H9 (cell line): ENCODE measurements at regions not wholly inside any gene's neighbourhood (a gene's known extent, or its start where the extent isn't known, plus 50 kb on each side); places are given as distances from the start of the nearest gene placed in this dataset.

ENCODE experiments used
- DNase-seq: peaks from one replicate; pipeline ENCODE4 v3.0.0-alpha.2; 2017
- H2AFZ ChIP-seq: one replicate; pipeline ENCODE4 v1.6.1; 2013; ENCODE audit warnings: mild to moderate bottlenecking, low read length, control low read depth, moderate library complexity
- H2AK5ac ChIP-seq: 2 replicates; pipeline ENCODE4 v1.6.1; 2013; ENCODE audit warnings: low read length, control low read depth, mixed read lengths; ENCODE audit not compliant: insufficient read length
- H2BK120ac ChIP-seq: one replicate; pipeline ENCODE4 v1.6.1; 2013; ENCODE audit warnings: low read depth, mild to moderate bottlenecking, low read length, control low read depth, inconsistent platforms; ENCODE audit not compliant: poor library complexity, severe bottlenecking
- H2BK12ac ChIP-seq: 2 replicates; pipeline ENCODE4 v1.6.1; 2013; ENCODE audit warnings: low read length, control low read depth, mixed read lengths, low read depth; ENCODE audit not compliant: insufficient read length
- H2BK15ac ChIP-seq: 2 replicates; pipeline ENCODE4 v1.6.1; 2013; ENCODE audit warnings: low read depth, low read length, control low read depth
- H2BK20ac ChIP-seq: one replicate; pipeline ENCODE4 v1.6.1; 2013; ENCODE audit warnings: low read depth, mild to moderate bottlenecking, low read length, control low read depth, inconsistent platforms; ENCODE audit not compliant: poor library complexity, severe bottlenecking
- H2BK5ac ChIP-seq: 2 replicates; pipeline ENCODE4 v1.6.1; 2013; ENCODE audit warnings: low read length, control low read depth, mixed read lengths; ENCODE audit not compliant: insufficient read length
- H3K14ac ChIP-seq: 2 replicates; pipeline ENCODE4 v1.6.1; 2013; ENCODE audit warnings: low read length, control low read depth; ENCODE audit not compliant: insufficient read depth
- H3K18ac ChIP-seq: 2 replicates; pipeline ENCODE4 v1.6.1; 2013; ENCODE audit warnings: low read depth, mild to moderate bottlenecking, mixed read lengths, low read length, control low read depth; ENCODE audit not compliant: insufficient read length
- H3K23ac ChIP-seq: 2 replicates; pipeline ENCODE4 v1.6.1; 2013; ENCODE audit warnings: low read length, control low read depth, mixed read lengths, low read depth; ENCODE audit not compliant: insufficient read length
- H3K23me2 ChIP-seq: 2 replicates; pipeline ENCODE4 v1.6.1; 2013; ENCODE audit warnings: low read depth, mild to moderate bottlenecking, mixed read lengths, low read length, control low read depth; ENCODE audit not compliant: insufficient read length, poor library complexity, severe bottlenecking
- H3K27ac ChIP-seq: 2 replicates; pipeline ENCODE4 v1.5.1; 2013; ENCODE audit warnings: low read length, control low read depth, mixed read lengths, low read depth; ENCODE audit not compliant: insufficient read length
- H3K27me3 ChIP-seq: 2 replicates; pipeline ENCODE4 v1.6.1; 2013; ENCODE audit warnings: low read length, control low read depth, inconsistent platforms; ENCODE audit not compliant: insufficient read depth
- H3K4ac ChIP-seq: 2 replicates; pipeline ENCODE4 v1.6.1; 2013; ENCODE audit warnings: low read depth, mild to moderate bottlenecking, control low read depth, inconsistent platforms, low read length, moderate library complexity
- H3K4me1 ChIP-seq: 2 replicates; pipeline ENCODE4 v1.6.1; 2013; ENCODE audit warnings: low read length, control low read depth, inconsistent platforms; ENCODE audit not compliant: insufficient read depth
- H3K4me2 ChIP-seq: 2 replicates; pipeline ENCODE4 v1.6.1; 2013; ENCODE audit warnings: low read length, control low read depth, mixed read lengths; ENCODE audit not compliant: insufficient read length, insufficient read depth
- H3K56ac ChIP-seq: 2 replicates; pipeline ENCODE4 v1.6.1; 2013; ENCODE audit warnings: low read depth, mild to moderate bottlenecking, mixed read lengths, low read length, control low read depth; ENCODE audit not compliant: insufficient read length
- H3K79me1 ChIP-seq: 2 replicates; pipeline ENCODE4 v1.6.1; 2013; ENCODE audit warnings: low read depth, mild to moderate bottlenecking, moderate library complexity, low read length, control low read depth, inconsistent platforms; ENCODE audit not compliant: insufficient read depth, poor library complexity, severe bottlenecking
- H3K79me2 ChIP-seq: 2 replicates; pipeline ENCODE4 v1.6.1; 2013; ENCODE audit warnings: low read length, control low read depth, inconsistent platforms; ENCODE audit not compliant: insufficient read depth
- H3K9ac ChIP-seq: 2 replicates; pipeline ENCODE4 v1.6.1; 2013; ENCODE audit warnings: low read length, control low read depth, mixed read lengths; ENCODE audit not compliant: insufficient read length; ENCODE audit errors: extremely low read depth
- H3K9me3 ChIP-seq: one replicate; pipeline ENCODE4 v1.6.1; 2013; ENCODE audit warnings: low read depth, low read length, inconsistent platforms; ENCODE audit not compliant: control insufficient read depth
- H3T11ph ChIP-seq: one replicate; pipeline ENCODE4 v1.6.1; 2013; ENCODE audit warnings: mild to moderate bottlenecking, low read length, control low read depth, inconsistent platforms
- H4K20me1 ChIP-seq: one replicate; pipeline ENCODE4 v1.6.1; 2013; ENCODE audit not compliant: control insufficient read depth, insufficient read length, insufficient read depth
- H4K5ac ChIP-seq: 2 replicates; pipeline ENCODE4 v1.6.1; 2013; ENCODE audit warnings: low read depth, mild to moderate bottlenecking, mixed read lengths, low read length, control low read depth; ENCODE audit not compliant: insufficient read length
- H4K8ac ChIP-seq: replicated peaks from 2 replicates; pipeline ENCODE4 v1.6.1; 2013; ENCODE audit warnings: low read length, control low read depth, mixed read lengths, low read depth; ENCODE audit not compliant: insufficient read length
- H4K91ac ChIP-seq: 2 replicates; pipeline ENCODE4 v1.6.1; 2013; ENCODE audit warnings: low read depth, mild to moderate bottlenecking, moderate library complexity, mixed read lengths, low read length, control low read depth; ENCODE audit not compliant: insufficient read length
- H3K27ac Mint-ChIP-seq, 3 experiments: 2 replicates in 2 of 3; 3 replicates in 1 of 3; pipeline ENCODE4 v1.8.0; 2020 to 2021; ENCODE audit warnings: mixed read lengths in 3 of 3, mild to moderate bottlenecking in 1 of 3, moderate library complexity in 1 of 3
- H3K27me3 Mint-ChIP-seq: 2 replicates; pipeline ENCODE4 v1.8.0; 2021; ENCODE audit warnings: low read depth, mild to moderate bottlenecking, moderate library complexity, mixed read lengths
- H3K36me3 Mint-ChIP-seq, 3 experiments: 2 replicates in 2 of 3; 3 replicates in 1 of 3; pipeline ENCODE4 v1.8.0; 2020 to 2021; ENCODE audit warnings: low read depth in 3 of 3, mixed read lengths in 3 of 3; ENCODE audit not compliant: insufficient read depth in 1 of 3
- H3K4me1 Mint-ChIP-seq, 2 experiments: 2 replicates each; pipeline ENCODE4 v1.8.0; 2020; ENCODE audit warnings: mixed read lengths in 2 of 2
- H3K4me3 Mint-ChIP-seq, 2 experiments: 2 replicates in 1 of 2; 3 replicates in 1 of 2; pipeline ENCODE4 v1.8.0; 2020 to 2021; ENCODE audit warnings: mild to moderate bottlenecking in 2 of 2, mixed read lengths in 2 of 2, moderate library complexity in 1 of 2
- H3K9me3 Mint-ChIP-seq, 2 experiments: 2 replicates in 1 of 2; 3 replicates in 1 of 2; pipeline ENCODE4 v1.8.0; 2020; ENCODE audit warnings: mild to moderate bottlenecking in 2 of 2, mixed read lengths in 2 of 2, moderate library complexity in 1 of 2
- WGBS: extraction: QIAGEN DNeasy Blood & Tissue Kit; methylation state at CpG from one replicate; pipeline ENCODE4 v1.1.7; 2013; ENCODE audit warnings: missing lambda C conversion rate, low lambda C conversion rate, mixed read lengths; ENCODE audit not compliant: insufficient read length; ENCODE audit errors: extremely low coverage; 5-methylcytosine and 5-hydroxymethylcytosine counted together
- TF ChIP-seq, protein P1 (sequence below): fragments of 200-600 bp; sonication (generic); conservative IDR thresholded peaks from 3 replicates; pipeline ENCODE4 v1.8.0; 2021; ENCODE audit warnings: antibody characterized with exemption, mild to moderate bottlenecking

- H3K27me3 Mint-ChIP-seq, result no peaks in the 10 kb centered on the region
- Histone ChIP-seq H3K23me2 (no peaks in the 10 kb centered on the region), H3K79me2 (no peaks in the 10 kb centered on the region), H3K27me3 (no peaks in the 10 kb centered on the region), H2AFZ (no peak overlapping the region), H3K27ac (no peak overlapping the region), H3K14ac (no peak overlapping the region), H2BK5ac (no peak overlapping the region), H3K4me2 (no peak overlapping the region), H2BK120ac (no peak overlapping the region), H3K9me3 (no peaks in the 10 kb centered on the region), H3K9ac (no peak overlapping the region), H4K8ac (no peak overlapping the region), H3K4me1 (no peaks in the 10 kb centered on the region), H3K79me1 (no peaks in the 10 kb centered on the region), H3K4ac (no peak overlapping the region), H2AK5ac (no peak overlapping the region), H4K20me1 (no peaks in the 10 kb centered on the region), H4K5ac (no peak overlapping the region), H3K18ac (no peak overlapping the region), H3T11ph (no peak overlapping the region), H3K23ac (no peak overlapping the region), H3K56ac (no peak overlapping the region), H2BK20ac (no peak overlapping the region), H4K91ac (no peak overlapping the region), H2BK12ac (no peak overlapping the region), H2BK15ac (no peak overlapping the region)
- no peak overlapping the region for H3K27ac Mint-ChIP-seq
- H3K36me3 Mint-ChIP-seq, result no peaks in the 10 kb centered on the region
- TF ChIP-seq, protein P1, sequence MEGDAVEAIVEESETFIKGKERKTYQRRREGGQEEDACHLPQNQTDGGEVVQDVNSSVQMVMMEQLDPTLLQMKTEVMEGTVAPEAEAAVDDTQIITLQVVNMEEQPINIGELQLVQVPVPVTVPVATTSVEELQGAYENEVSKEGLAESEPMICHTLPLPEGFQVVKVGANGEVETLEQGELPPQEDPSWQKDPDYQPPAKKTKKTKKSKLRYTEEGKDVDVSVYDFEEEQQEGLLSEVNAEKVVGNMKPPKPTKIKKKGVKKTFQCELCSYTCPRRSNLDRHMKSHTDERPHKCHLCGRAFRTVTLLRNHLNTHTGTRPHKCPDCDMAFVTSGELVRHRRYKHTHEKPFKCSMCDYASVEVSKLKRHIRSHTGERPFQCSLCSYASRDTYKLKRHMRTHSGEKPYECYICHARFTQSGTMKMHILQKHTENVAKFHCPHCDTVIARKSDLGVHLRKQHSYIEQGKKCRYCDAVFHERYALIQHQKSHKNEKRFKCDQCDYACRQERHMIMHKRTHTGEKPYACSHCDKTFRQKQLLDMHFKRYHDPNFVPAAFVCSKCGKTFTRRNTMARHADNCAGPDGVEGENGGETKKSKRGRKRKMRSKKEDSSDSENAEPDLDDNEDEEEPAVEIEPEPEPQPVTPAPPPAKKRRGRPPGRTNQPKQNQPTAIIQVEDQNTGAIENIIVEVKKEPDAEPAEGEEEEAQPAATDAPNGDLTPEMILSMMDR, result no peak
- no peaks in the 10 kb centered on the region for H3K4me1 Mint-ChIP-seq
- no CpG with 5 or more reads among the region's 1 CpG for WGBS
- H3K4me3 Mint-ChIP-seq, result no peak overlapping the region
- no peaks in the 10 kb centered on the region; a peak in 1 of 5 replicates for H3K9me3 Mint-ChIP-seq
- DNase-seq, result no peak
These were observed 172.1 kb upstream of the RNPC3 start for GRCh38 chr1:103353391-103353790.
